Gastroesophageal sphincter (tissue), 3 donors: ENCODE measurements at regions not wholly inside any gene's neighbourhood (a gene's known extent, or its start where the extent isn't known, plus 50 kb on each side); places are given as distances from the start of the nearest gene placed in this dataset.

Experiments used
- EP300 ChIP-seq: sonication (generic); formaldehyde crosslinking; IDR thresholded peaks from one replicate; pipeline ENCODE4 v1.6.1; 2017; ENCODE audit warnings: antibody characterized with exemption, mild to moderate bottlenecking
- POLR2A ChIP-seq, 2 donors: fragments of 450-650 bp; IDR thresholded peaks; one replicate each; pipeline ENCODE4 v1.6.1; 2017; ENCODE audit warnings: antibody characterized with exemption in 2 of 2, mild to moderate bottlenecking in 2 of 2, moderate library complexity in 1 of 2
- TF ChIP-seq, protein P1 (sequence below), 4 experiments: fragments of 200-600 bp in 2 of 4; fragments of 450-650 bp in 2 of 4; sonication (generic) in 1 of 4; IDR thresholded peaks; one replicate each; pipeline ENCODE4 v1.5.1; 2017 to 2019; ENCODE audit warnings: antibody characterized with exemption in 4 of 4, mild to moderate bottlenecking in 2 of 4, moderate library complexity in 2 of 4

DNA sequence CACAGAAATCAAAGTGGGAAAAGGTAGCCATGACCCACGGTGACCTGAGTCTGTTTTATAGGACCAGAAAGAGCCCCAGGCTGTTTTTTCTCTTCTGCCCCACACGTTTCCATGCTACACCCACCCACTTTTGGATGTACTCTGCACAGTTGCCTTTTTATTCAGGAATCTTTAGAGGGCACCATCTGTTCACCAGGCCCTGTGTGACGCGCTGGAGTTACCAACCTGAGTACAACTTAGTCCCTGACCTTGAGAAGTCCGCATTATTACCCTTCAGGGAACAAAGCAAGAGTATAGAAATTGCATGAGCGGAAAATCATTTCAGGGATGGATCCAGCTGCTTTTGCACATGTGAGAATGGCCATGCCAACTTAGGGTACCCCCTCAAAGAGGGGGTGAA is 207.8 kb upstream of the GATB start:
- no peak for TF ChIP-seq EP300
- TF ChIP-seq, protein P1, sequence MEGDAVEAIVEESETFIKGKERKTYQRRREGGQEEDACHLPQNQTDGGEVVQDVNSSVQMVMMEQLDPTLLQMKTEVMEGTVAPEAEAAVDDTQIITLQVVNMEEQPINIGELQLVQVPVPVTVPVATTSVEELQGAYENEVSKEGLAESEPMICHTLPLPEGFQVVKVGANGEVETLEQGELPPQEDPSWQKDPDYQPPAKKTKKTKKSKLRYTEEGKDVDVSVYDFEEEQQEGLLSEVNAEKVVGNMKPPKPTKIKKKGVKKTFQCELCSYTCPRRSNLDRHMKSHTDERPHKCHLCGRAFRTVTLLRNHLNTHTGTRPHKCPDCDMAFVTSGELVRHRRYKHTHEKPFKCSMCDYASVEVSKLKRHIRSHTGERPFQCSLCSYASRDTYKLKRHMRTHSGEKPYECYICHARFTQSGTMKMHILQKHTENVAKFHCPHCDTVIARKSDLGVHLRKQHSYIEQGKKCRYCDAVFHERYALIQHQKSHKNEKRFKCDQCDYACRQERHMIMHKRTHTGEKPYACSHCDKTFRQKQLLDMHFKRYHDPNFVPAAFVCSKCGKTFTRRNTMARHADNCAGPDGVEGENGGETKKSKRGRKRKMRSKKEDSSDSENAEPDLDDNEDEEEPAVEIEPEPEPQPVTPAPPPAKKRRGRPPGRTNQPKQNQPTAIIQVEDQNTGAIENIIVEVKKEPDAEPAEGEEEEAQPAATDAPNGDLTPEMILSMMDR (IDR thresholded peaks at IDR 0.05) = no peak
- no peak for TF ChIP-seq POLR2A (IDR thresholded peaks at IDR 0.05)
